K562 (cell line): ENCODE measurements at regions not wholly inside any gene's neighbourhood (a gene's known extent, or its start where the extent isn't known, plus 50 kb on each side); places are given as distances from the start of the nearest gene placed in this dataset.
A peak's percentile ranks its signal among the peaks of the same experiment; 100 is the strongest.

ENCODE experiments used
- DDX20 ChIP-seq: fragments of 450-650 bp; IDR thresholded peaks from 2 replicates; pipeline ENCODE4 v1.6.1; 2016; ENCODE audit warnings: missing genetic modification characterization, low read depth, mild to moderate bottlenecking, missing compliant biosample characterization, moderate library complexity
- FOXK2 ChIP-seq, 2 experiments: fragments of 450-650 bp; IDR thresholded peaks in 1 of 2; conservative IDR thresholded peaks in 1 of 2; 2 replicates each; pipeline ENCODE4 v1.6.1; 2016; ENCODE audit warnings: low read depth in 2 of 2, mild to moderate bottlenecking in 1 of 2
- HNRNPK ChIP-seq: fragments of 200-400 bp; formaldehyde crosslinking; IDR thresholded peaks from one replicate; pipeline ENCODE4 v1.6.1; 2018; ENCODE audit warnings: mild to moderate bottlenecking, low read depth, low read length; ENCODE audit not compliant: poor library complexity, severe bottlenecking
- HNRNPL ChIP-seq: fragments of 200-400 bp; formaldehyde crosslinking; IDR thresholded peaks from 2 replicates; pipeline ENCODE4 v1.6.1; 2017; ENCODE audit warnings: low read depth, mild to moderate bottlenecking, low read length
- MYC ChIP-seq, 2 experiments: fragments of 250-450 bp in 1 of 2; sonication (Bioruptor Pico) in 1 of 2; IDR thresholded peaks; 2 replicates each; pipeline versions ENCODE4 v1.5.1 to v1.6.1; 2012 to 2021; ENCODE audit warnings: low read depth in 2 of 2, borderline replicate concordance in 1 of 2, improper control_type of control experiment in 1 of 2, low read length in 1 of 2, mild to moderate bottlenecking in 1 of 2, moderate library complexity in 1 of 2
- RBM25 ChIP-seq: fragments of 200-400 bp; formaldehyde crosslinking; IDR thresholded peaks from 2 replicates; pipeline ENCODE4 v1.6.1; 2018; ENCODE audit warnings: low read length, low read depth, moderate library complexity; ENCODE audit not compliant: severe bottlenecking
- SRF ChIP-seq, 2 experiments: fragments of 250-450, 450-650 bp in 1 of 2; sonication (Bioruptor Pico) in 1 of 2; sonication (generic) in 1 of 2; formaldehyde crosslinking; IDR thresholded peaks; 2 replicates each; pipeline versions ENCODE4 v1.5.0 to v1.5.1; 2020 to 2022; ENCODE audit warnings: mild to moderate bottlenecking in 1 of 2, missing genetic modification reagents in 1 of 2
- SUPT5H ChIP-seq: fragments of 450-650 bp; IDR thresholded peaks from 2 replicates; pipeline ENCODE4 v1.6.1; 2016
- TCF7L2 ChIP-seq: fragments of 150-350 bp; IDR thresholded peaks from 2 replicates; pipeline ENCODE4 v1.6.1; 2016; ENCODE audit warnings: low read depth, mild to moderate bottlenecking, low read length, moderate library complexity
- XRCC5 ChIP-seq: fragments of 200-400 bp; formaldehyde crosslinking; IDR thresholded peaks from 2 replicates; pipeline ENCODE4 v1.6.1; 2017; ENCODE audit warnings: low read depth, mild to moderate bottlenecking, low read length
- ZNF134 ChIP-seq: fragments of 250-450 bp; sonication (Bioruptor Pico); conservative IDR thresholded peaks from 2 replicates; pipeline ENCODE4 v1.4.0; 2020
- TF ChIP-seq, protein P1 (sequence below): fragments of 450-650 bp; IDR thresholded peaks from 2 replicates; pipeline ENCODE4 v1.6.1; 2016; ENCODE audit warnings: antibody characterized with exemption
- TF ChIP-seq, protein P2 (sequence below): fragments of 450-650 bp; IDR thresholded peaks from 2 replicates; pipeline ENCODE4 v1.7.1; 2018; ENCODE audit warnings: mild to moderate bottlenecking, low read depth; ENCODE audit not compliant: partially characterized antibody
- TF ChIP-seq, protein P3 (sequence below): sonication (generic); formaldehyde crosslinking; IDR thresholded peaks from 2 replicates; pipeline ENCODE4 v1.8.1; 2023; ENCODE audit warnings: missing genetic modification reagents, mild to moderate bottlenecking, borderline replicate concordance
- TF ChIP-seq, protein P4 (sequence below): fragments of 250-450 bp; sonication (Bioruptor Pico); IDR thresholded peaks from 2 replicates; pipeline ENCODE4 v1.8.0; 2022; ENCODE audit warnings: moderate library complexity, mild to moderate bottlenecking, inconsistent platforms
- TF ChIP-seq, protein P5 (sequence below), 2 experiments: fragments of 250-450 bp in 1 of 2; fragments of 450-650 bp in 1 of 2; sonication (Bioruptor Pico) in 1 of 2; IDR thresholded peaks; 2 replicates each; pipeline versions ENCODE4 v1.6.1 to v1.8.0; 2016 to 2021; ENCODE audit warnings: mild to moderate bottlenecking in 2 of 2, moderate library complexity in 2 of 2, missing compliant biosample characterization in 1 of 2, missing genetic modification characterization in 1 of 2

DNA sequence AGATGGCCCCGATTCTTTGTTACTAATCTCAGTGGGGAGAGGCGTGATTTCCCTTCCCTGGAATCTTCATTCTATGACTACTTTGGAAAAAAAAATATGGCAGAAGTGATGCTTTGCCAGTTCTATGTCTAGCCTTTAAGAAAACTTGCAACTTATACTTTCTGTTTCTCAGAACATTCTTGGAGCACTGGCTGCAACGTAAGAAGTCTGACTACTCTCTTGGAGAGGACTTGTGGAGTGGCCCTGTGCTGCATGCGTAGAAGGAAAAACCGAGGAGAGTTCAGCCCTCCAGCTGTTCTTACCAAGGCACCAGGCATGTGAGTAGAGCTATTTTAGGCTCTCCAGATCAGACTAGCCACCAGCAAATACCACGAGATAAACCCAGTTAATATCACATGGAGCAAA, 77.6 kb upstream of the STXBP5 start (continued):
- TF ChIP-seq, protein P1, sequence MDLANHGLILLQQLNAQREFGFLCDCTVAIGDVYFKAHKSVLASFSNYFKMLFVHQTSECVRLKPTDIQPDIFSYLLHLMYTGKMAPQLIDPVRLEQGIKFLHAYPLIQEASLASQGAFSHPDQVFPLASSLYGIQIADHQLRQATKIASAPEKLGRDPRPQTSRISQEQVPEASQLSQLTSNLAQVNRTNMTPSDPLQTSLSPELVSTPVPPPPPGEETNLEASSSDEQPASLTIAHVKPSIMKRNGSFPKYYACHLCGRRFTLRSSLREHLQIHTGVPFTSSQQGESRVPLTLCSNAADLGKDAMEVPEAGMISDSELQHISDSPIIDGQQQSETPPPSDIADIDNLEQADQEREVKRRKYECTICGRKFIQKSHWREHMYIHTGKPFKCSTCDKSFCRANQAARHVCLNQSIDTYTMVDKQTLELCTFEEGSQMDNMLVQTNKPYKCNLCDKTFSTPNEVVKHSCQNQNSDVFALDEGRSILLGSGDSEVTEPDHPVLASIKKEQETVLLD: no peak
- TF ChIP-seq SUPT5H: no peak
- no peak for TF ChIP-seq XRCC5
- TF ChIP-seq MYC (IDR thresholded peaks at IDR 0.05; ENCODE audit: low read depth, low read length): 0 out of 2 replicates have a peak, but pooled peaks have one; percentile 22
- TF ChIP-seq MYC (CRISPR knock-in tag; IDR thresholded peaks at IDR 0.05; ENCODE audit: borderline replicate concordance, low read depth): no peak
- TF ChIP-seq, protein P2, sequence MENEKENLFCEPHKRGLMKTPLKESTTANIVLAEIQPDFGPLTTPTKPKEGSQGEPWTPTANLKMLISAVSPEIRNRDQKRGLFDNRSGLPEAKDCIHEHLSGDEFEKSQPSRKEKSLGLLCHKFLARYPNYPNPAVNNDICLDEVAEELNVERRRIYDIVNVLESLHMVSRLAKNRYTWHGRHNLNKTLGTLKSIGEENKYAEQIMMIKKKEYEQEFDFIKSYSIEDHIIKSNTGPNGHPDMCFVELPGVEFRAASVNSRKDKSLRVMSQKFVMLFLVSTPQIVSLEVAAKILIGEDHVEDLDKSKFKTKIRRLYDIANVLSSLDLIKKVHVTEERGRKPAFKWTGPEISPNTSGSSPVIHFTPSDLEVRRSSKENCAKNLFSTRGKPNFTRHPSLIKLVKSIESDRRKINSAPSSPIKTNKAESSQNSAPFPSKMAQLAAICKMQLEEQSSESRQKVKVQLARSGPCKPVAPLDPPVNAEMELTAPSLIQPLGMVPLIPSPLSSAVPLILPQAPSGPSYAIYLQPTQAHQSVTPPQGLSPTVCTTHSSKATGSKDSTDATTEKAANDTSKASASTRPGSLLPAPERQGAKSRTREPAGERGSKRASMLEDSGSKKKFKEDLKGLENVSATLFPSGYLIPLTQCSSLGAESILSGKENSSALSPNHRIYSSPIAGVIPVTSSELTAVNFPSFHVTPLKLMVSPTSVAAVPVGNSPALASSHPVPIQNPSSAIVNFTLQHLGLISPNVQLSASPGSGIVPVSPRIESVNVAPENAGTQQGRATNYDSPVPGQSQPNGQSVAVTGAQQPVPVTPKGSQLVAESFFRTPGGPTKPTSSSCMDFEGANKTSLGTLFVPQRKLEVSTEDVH: no peak
- TF ChIP-seq TCF7L2: no peak
- TF ChIP-seq, protein P3, sequence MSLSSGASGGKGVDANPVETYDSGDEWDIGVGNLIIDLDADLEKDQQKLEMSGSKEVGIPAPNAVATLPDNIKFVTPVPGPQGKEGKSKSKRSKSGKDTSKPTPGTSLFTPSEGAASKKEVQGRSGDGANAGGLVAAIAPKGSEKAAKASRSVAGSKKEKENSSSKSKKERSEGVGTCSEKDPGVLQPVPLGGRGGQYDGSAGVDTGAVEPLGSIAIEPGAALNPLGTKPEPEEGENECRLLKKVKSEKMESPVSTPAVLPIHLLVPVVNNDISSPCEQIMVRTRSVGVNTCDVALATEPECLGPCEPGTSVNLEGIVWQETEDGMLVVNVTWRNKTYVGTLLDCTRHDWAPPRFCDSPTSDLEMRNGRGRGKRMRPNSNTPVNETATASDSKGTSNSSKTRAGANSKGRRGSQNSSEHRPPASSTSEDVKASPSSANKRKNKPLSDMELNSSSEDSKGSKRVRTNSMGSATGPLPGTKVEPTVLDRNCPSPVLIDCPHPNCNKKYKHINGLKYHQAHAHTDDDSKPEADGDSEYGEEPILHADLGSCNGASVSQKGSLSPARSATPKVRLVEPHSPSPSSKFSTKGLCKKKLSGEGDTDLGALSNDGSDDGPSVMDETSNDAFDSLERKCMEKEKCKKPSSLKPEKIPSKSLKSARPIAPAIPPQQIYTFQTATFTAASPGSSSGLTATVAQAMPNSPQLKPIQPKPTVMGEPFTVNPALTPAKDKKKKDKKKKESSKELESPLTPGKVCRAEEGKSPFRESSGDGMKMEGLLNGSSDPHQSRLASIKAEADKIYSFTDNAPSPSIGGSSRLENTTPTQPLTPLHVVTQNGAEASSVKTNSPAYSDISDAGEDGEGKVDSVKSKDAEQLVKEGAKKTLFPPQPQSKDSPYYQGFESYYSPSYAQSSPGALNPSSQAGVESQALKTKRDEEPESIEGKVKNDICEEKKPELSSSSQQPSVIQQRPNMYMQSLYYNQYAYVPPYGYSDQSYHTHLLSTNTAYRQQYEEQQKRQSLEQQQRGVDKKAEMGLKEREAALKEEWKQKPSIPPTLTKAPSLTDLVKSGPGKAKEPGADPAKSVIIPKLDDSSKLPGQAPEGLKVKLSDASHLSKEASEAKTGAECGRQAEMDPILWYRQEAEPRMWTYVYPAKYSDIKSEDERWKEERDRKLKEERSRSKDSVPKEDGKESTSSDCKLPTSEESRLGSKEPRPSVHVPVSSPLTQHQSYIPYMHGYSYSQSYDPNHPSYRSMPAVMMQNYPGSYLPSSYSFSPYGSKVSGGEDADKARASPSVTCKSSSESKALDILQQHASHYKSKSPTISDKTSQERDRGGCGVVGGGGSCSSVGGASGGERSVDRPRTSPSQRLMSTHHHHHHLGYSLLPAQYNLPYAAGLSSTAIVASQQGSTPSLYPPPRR: no peak
- TF ChIP-seq DDX20: peak; percentile 65
- no peak for TF ChIP-seq SRF (CRISPR knock-in tag; IDR thresholded peaks at IDR 0.05)
- TF ChIP-seq RBM25: no peak
- TF ChIP-seq HNRNPK: no peak
- TF ChIP-seq FOXK2 (conservative IDR thresholded peaks at IDR 0.05 in 1 of 2, IDR thresholded peaks at IDR 0.05 in 1 of 2; ENCODE audit: low read depth in 2 of 2): no peak
- TF ChIP-seq, protein P4, sequence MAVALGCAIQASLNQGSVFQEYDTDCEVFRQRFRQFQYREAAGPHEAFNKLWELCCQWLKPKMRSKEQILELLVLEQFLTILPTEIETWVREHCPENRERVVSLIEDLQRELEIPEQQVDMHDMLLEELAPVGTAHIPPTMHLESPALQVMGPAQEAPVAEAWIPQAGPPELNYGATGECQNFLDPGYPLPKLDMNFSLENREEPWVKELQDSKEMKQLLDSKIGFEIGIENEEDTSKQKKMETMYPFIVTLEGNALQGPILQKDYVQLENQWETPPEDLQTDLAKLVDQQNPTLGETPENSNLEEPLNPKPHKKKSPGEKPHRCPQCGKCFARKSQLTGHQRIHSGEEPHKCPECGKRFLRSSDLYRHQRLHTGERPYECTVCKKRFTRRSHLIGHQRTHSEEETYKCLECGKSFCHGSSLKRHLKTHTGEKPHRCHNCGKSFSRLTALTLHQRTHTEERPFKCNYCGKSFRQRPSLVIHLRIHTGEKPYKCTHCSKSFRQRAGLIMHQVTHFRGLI: no peak; the same call in 1 of the 2 replicates
- TF ChIP-seq ZNF134 (CRISPR knock-in tag): no peak; the same call in 1 of the 2 replicates
- no peak for TF ChIP-seq HNRNPL
- TF ChIP-seq, protein P5, sequence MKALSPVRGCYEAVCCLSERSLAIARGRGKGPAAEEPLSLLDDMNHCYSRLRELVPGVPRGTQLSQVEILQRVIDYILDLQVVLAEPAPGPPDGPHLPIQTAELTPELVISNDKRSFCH (CRISPR knock-in tag; IDR thresholded peaks at IDR 0.05): no peak
- TF ChIP-seq, protein P5 (tag; IDR thresholded peaks at IDR 0.05): no peak
